Activated CD8-positive, alpha-beta T cell treated with anti-CD3 and anti-CD28 coated beads for 36 hours (primary cell): ENCODE measurements at regions not wholly inside any gene's neighbourhood (a gene's known extent, or its start where the extent isn't known, plus 50 kb on each side); places are given as distances from the start of the nearest gene placed in this dataset.

Experiments
- ATAC-seq: fragments of 200-7000 bp; cut with Tn5 transposase; one replicate; pipeline ENCODE4 v1.10.0; 2021; ENCODE audit warnings: mild to moderate bottlenecking, moderate library complexity
- CTCF ChIA-PET: fragments of 350-600 bp; sonication (Branson Sonifier 250); formaldehyde crosslinking; loops from one replicate; lab custom pipeline; 2021; ENCODE audit warnings: antibody characterized with exemption; lab: Charles Lee
- POLR2A ChIA-PET: fragments of 350-600 bp; sonication (Branson Sonifier 250); formaldehyde crosslinking; loops from one replicate; lab custom pipeline; 2021; ENCODE audit warnings: antibody characterized with exemption; lab: Charles Lee
- DNase-seq: peaks from one replicate; pipeline ENCODE4 v3.0.0-alpha.2; 2020
- H3K27ac Mint-ChIP-seq: one replicate; pipeline ENCODE4 v1.8.0; 2021; ENCODE audit warnings: mild to moderate bottlenecking, mixed read lengths
- H3K27me3 Mint-ChIP-seq: one replicate; pipeline ENCODE4 v1.8.0; 2021; ENCODE audit warnings: mixed read lengths
- H3K36me3 Mint-ChIP-seq: one replicate; pipeline ENCODE4 v1.8.0; 2021; ENCODE audit warnings: low read depth, mixed read lengths
- H3K4me1 Mint-ChIP-seq: one replicate; pipeline ENCODE4 v1.8.0; 2021; ENCODE audit warnings: low read depth, mixed read lengths
- H3K4me3 Mint-ChIP-seq: one replicate; pipeline ENCODE4 v1.8.0; 2021; ENCODE audit warnings: mild to moderate bottlenecking, moderate library complexity, mixed read lengths
- H3K9me3 Mint-ChIP-seq: one replicate; pipeline ENCODE4 v1.8.0; 2021; ENCODE audit warnings: mixed read lengths
- intact Hi-C: fragments of 100-400 bp; cut with micrococcal nuclease; formaldehyde crosslinking; loops from one replicate; pipeline ENCODE4 v1.10.0; 2022
- TF ChIP-seq, protein P1 (sequence below): fragments of 200-600 bp; IDR thresholded peaks from one replicate; pipeline ENCODE4 v1.8.0; 2022; ENCODE audit warnings: antibody characterized with exemption, mild to moderate bottlenecking

DNA sequence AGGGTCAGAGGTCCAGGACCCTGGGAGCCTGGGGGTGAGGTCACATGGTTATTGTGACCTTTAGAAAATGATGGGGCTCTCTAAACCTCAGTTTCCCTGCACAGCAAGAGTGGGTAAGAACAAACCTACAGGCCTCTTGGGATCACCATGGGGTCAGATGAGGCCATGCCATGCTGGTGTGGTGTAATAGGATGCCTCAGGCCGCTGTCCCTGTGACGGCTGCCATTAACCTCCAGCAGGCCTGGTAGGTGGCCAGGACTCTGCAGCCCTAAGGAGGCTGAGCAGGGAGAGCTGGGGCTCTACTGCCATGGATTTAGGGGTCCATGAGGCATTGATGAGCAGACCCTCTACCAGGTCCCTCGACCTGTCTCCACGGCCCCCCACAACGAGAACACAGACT is 265.5 kb downstream of the CTTN start:
- TF ChIP-seq, protein P1, sequence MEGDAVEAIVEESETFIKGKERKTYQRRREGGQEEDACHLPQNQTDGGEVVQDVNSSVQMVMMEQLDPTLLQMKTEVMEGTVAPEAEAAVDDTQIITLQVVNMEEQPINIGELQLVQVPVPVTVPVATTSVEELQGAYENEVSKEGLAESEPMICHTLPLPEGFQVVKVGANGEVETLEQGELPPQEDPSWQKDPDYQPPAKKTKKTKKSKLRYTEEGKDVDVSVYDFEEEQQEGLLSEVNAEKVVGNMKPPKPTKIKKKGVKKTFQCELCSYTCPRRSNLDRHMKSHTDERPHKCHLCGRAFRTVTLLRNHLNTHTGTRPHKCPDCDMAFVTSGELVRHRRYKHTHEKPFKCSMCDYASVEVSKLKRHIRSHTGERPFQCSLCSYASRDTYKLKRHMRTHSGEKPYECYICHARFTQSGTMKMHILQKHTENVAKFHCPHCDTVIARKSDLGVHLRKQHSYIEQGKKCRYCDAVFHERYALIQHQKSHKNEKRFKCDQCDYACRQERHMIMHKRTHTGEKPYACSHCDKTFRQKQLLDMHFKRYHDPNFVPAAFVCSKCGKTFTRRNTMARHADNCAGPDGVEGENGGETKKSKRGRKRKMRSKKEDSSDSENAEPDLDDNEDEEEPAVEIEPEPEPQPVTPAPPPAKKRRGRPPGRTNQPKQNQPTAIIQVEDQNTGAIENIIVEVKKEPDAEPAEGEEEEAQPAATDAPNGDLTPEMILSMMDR = no peak
- Mint-ChIP-seq H3K27ac (no peak overlapping the region), H3K4me1 (peaks cover 3% of the 10 kb centered on the region), H3K4me3 (no peak overlapping the region), H3K36me3 (no peaks in the 10 kb centered on the region), H3K9me3 (no peaks in the 10 kb centered on the region), H3K27me3 (peaks cover 32% of the 10 kb centered on the region)
- ATAC-seq (no peak), DNase-seq (no peak)
- ChIA-PET POLR2A (no interaction called here), CTCF (no interaction called here)
- intact Hi-C loops = no loop called here

DNA sequence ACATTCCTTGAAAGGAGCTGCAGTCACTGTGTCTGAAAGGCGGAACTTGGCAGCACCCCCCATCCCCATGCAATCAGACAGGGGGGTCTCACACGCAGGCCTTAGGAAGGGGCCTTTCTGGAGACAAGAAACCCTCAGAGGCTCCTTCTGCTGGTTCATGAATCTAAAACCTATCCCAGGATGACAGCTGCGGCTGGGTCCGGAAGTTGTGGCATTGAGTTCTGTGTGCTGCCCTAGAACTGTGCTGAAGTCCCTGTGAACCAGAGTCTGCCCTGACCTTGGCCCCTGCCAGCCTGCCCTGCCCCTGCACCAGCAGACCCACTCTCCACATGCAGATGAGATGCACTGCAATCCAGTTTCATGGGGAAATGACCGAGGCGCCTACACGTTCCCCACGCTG is 268.0 kb downstream of the CTTN start:
- Mint-ChIP-seq H3K36me3 (no peaks in the 10 kb centered on the region), H3K9me3 (no peaks in the 10 kb centered on the region), H3K27ac (no peak overlapping the region), H3K4me3 (no peak overlapping the region), H3K4me1 (peaks cover 3% of the 10 kb centered on the region), H3K27me3 (peaks cover 19% of the 10 kb centered on the region)
- DNase-seq (no peak), ATAC-seq (no peak)
- intact Hi-C loops = no loop called here
- ChIA-PET CTCF (no interaction called here), POLR2A (no interaction called here)
- TF ChIP-seq, protein P1 = no peak

DNA sequence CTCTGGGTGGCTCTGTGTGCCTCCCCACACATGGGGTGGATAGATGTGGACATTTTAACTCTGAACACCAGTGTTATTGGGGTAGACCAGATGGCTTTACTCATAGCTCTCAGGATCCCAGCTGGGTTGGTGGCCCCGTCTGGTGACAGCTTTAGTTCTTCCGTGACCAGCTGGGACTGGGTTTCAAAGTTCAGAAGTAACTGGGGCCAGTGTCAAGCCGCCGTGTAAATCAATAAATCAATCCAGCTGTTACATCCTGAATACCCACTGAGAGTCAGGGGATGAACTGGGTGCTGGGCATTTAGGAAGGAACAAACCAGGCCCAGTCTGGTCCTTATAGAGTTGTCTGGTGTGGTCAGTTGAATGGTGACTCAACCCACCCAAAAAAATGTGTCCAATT is 269.4 kb downstream of the CTTN start:
- H3K4me1 Mint-ChIP-seq = no peaks in the 10 kb centered on the region
- H3K4me3 Mint-ChIP-seq = no peak overlapping the region
- intact Hi-C loops = no loop called here
- TF ChIP-seq, protein P1 = no peak
- DNase-seq (no peak), ATAC-seq (no peak)
- H3K36me3 Mint-ChIP-seq = no peaks in the 10 kb centered on the region
- peaks cover 11% of the 10 kb centered on the region for H3K27me3 Mint-ChIP-seq
- ChIA-PET POLR2A (no interaction called here), CTCF (no interaction called here)
- no peak overlapping the region for H3K27ac Mint-ChIP-seq
- H3K9me3 Mint-ChIP-seq = no peaks in the 10 kb centered on the region

DNA sequence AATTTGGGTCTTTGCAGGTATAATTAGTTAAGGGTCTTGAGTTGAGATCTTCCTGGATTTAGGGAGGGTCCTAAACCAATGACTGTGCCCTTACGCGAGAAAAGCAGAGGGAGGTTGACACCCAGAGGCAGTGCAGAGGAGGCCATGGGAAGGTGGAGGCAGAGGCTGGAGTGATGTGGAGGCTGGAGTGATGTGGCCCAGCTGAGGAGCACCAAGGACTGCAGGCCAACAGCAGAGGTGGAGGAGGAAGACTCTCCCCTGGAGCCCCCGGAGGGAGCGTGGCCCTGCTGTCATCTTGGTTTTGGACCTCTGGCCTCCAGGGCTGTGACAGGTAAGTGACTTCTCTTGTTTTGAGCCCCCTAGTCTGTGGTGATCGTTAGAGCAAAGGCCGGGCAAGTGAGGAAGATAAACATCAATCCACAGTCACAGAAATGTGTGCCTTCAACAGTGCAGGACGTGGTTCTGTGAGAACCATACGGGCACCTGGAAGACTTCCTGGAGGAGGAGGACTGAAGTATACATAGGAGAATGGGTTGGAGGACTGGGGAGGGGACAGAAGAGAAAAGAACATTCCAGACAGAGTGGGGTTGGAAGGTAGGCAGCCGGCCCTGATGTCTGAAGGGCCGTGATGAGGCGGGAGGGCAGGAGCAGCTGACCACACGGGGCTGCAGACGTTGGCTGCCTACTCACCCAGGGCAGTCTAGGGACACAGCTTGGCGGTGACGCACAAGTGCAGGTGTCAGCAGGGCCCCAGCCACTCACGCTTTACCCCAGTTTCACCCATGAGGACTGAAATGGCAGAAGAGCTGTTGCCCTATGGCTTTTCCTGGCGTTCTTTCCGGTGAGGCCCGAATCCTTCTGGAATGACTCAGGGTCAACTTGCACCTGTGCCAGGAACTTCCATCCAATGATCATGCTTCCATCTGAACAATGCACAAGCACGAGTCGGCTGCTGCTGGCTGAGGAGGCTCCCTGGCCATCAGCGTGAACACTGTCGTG is 270.2 kb downstream of the CTTN start:
- Mint-ChIP-seq H3K27me3 (peaks cover 10% of the 10 kb centered on the region), H3K4me3 (no peak overlapping the region), H3K36me3 (no peaks in the 10 kb centered on the region), H3K27ac (no peak overlapping the region), H3K9me3 (no peaks in the 10 kb centered on the region), H3K4me1 (no peaks in the 10 kb centered on the region)
- ATAC-seq (no peak), DNase-seq (no peak)
- ChIA-PET CTCF (no interaction called here), POLR2A (no interaction called here)
- TF ChIP-seq, protein P1 = no peak
- intact Hi-C loops = no loop called here

DNA sequence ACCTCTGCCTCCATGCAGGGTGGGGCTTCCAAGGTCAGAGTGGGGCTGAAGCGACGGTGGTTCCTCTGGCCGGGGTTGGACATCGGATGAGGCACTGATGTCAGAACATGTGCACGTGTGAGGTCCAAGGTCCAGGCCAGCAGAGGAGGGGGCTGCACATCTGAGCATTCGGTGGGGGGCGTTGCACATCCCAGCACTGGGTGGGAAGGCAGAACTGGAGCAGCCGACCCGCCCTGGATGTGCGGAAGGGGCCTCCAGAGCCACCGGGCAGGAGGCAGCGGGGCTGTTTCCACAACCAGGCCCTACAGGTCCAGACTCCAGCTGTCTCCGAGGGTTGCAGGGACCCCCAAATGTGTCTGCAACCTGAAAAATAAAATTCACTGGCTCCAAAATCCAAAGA is 271.0 kb downstream of the CTTN start:
- peaks cover 10% of the 10 kb centered on the region for H3K27me3 Mint-ChIP-seq
- intact Hi-C loops = no loop called here
- no peaks in the 10 kb centered on the region for H3K36me3 Mint-ChIP-seq
- H3K4me3 Mint-ChIP-seq = no peak overlapping the region
- ATAC-seq (no peak), DNase-seq (no peak)
- no peak overlapping the region for H3K27ac Mint-ChIP-seq
- ChIA-PET CTCF (no interaction called here), POLR2A (interaction anchor here (0.7 kb wide), 1 partner anchor 586 kb away, joined by 3 read pairs; no protein-coding TSS in a partner anchor)
- TF ChIP-seq, protein P1 = no peak
- H3K4me1 Mint-ChIP-seq = no peaks in the 10 kb centered on the region
- no peaks in the 10 kb centered on the region for H3K9me3 Mint-ChIP-seq
